Effector memory CD8-positive, alpha-beta T cell (primary cell): ENCODE measurements at regions not wholly inside any gene's neighbourhood (a gene's known extent, or its start where the extent isn't known, plus 50 kb on each side); places are given as distances from the start of the nearest gene placed in this dataset.
A peak's percentile ranks its signal among the peaks of the same experiment; 100 is the strongest.

ENCODE experiments used
- ATAC-seq: fragments of 150-1000 bp; cut with Tn5 transposase; replicated peaks from 2 replicates; pipeline ENCODE4 v1.10.0; 2021; ENCODE audit warnings: mild to moderate bottlenecking, moderate library complexity
- DNase-seq, 3 experiments: peaks; one replicate each; pipeline ENCODE4 v3.0.0; 2021
- H3K27ac Mint-ChIP-seq, 2 donors: one replicate each; pipeline ENCODE4 v1.8.0; 2022; ENCODE audit warnings: mild to moderate bottlenecking in 2 of 2, mixed read lengths in 2 of 2, moderate library complexity in 2 of 2
- H3K27me3 Mint-ChIP-seq, 2 donors: one replicate each; pipeline ENCODE4 v1.8.0; 2022; ENCODE audit warnings: mixed read lengths in 2 of 2
- H3K36me3 Mint-ChIP-seq: one replicate; pipeline ENCODE4 v1.8.0; 2022; ENCODE audit warnings: mild to moderate bottlenecking, moderate library complexity, mixed read lengths; ENCODE audit not compliant: insufficient read depth
- H3K4me1 Mint-ChIP-seq, 2 donors: one replicate each; pipeline ENCODE4 v1.8.0; 2022; ENCODE audit warnings: low read depth in 2 of 2, mixed read lengths in 2 of 2
- H3K4me3 Mint-ChIP-seq, 2 donors: one replicate each; pipeline ENCODE4 v1.8.0; 2022; ENCODE audit warnings: mild to moderate bottlenecking in 2 of 2, mixed read lengths in 2 of 2, moderate library complexity in 2 of 2
- H3K9me3 Mint-ChIP-seq, 2 donors: one replicate each; pipeline ENCODE4 v1.8.0; 2022; ENCODE audit warnings: mixed read lengths in 2 of 2

DNA sequence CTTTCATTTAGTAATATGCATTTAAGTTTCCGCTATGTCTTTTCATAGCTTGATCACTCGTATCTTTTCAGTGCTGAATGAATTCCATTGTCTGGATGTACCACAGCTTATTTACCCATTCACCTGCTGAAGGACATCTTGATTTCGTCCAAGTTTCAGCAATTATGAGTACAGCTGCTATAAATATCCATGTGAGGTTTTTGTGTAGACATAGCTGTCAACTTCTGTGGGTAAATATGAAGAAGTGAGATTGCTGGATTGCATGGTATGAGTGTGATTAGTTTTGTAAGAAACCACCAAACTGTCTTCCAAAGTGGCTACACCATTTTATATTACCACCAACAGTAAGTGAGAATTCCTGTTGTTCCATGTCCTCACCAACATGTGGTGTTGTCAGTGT is 79.2 kb upstream of the STMND1 start:
- peaks cover 0 to 2% of the 10 kb centered on the region in 2 donors for H3K4me1 Mint-ChIP-seq
- H3K36me3 Mint-ChIP-seq: no peaks in the 10 kb centered on the region
- H3K4me3 Mint-ChIP-seq: no peak overlapping the region
- ATAC-seq (no peak), DNase-seq (no peak)
- H3K27me3 Mint-ChIP-seq: peaks cover 5 to 7% of the 10 kb centered on the region in 2 donors
- H3K27ac Mint-ChIP-seq: no peak overlapping the region
- peaks cover 1 to 8% of the 10 kb centered on the region in 2 donors for H3K9me3 Mint-ChIP-seq

GRCh38 chr6:17021539-17021889 is 80.3 kb upstream of the STMND1 start:
- DNase-seq (no peak), ATAC-seq (no peak)
- Mint-ChIP-seq H3K9me3 (peaks cover 1 to 8% of the 10 kb centered on the region in 2 donors), H3K27me3 (peaks cover 7 to 16% of the 10 kb centered on the region in 2 donors), H3K4me3 (no peak overlapping the region), H3K4me1 (peaks cover 3% of the 10 kb centered on the region in 2 donors), H3K27ac (no peak overlapping the region), H3K36me3 (no peaks in the 10 kb centered on the region)

GRCh38 chr6:17020889-17021538 is 80.8 kb upstream of the STMND1 start:
- H3K9me3 Mint-ChIP-seq: peaks cover 1 to 8% of the 10 kb centered on the region in 2 donors
- ATAC-seq: no peak
- H3K27ac Mint-ChIP-seq: no peak overlapping the region
- H3K36me3 Mint-ChIP-seq: no peaks in the 10 kb centered on the region
- peaks cover 3 to 6% of the 10 kb centered on the region in 2 donors for H3K4me1 Mint-ChIP-seq
- H3K27me3 Mint-ChIP-seq: peaks cover 7 to 16% of the 10 kb centered on the region in 2 donors
- H3K4me3 Mint-ChIP-seq: no peak overlapping the region
- DNase-seq: no peak

DNA sequence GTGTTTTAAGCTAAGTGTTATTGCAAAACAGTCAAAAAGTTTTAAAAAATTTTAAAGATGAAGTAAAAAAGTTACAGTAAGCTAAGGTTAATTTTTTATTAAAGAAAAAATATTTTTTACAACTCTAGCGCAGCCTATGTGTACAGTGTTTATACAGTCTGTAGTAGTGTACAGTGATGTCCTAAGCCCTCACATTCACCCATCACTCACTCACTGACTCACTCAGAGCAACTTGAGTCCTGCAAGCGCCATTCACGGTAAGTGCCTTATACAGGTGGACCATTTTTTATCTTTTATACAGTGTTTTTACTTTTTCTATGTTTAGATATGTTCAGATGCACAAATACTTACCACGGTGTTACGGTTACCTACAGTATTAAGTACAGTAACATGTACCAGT is 83.4 kb upstream of the STMND1 start:
- H3K9me3 Mint-ChIP-seq: no peaks in the 10 kb centered on the region
- no peak overlapping the region for H3K4me3 Mint-ChIP-seq
- H3K36me3 Mint-ChIP-seq: peaks cover 7% of the 10 kb centered on the region
- no peak for ATAC-seq
- no peak for DNase-seq
- H3K27me3 Mint-ChIP-seq: peaks cover 7 to 16% of the 10 kb centered on the region in 2 donors
- no peak overlapping the region for H3K27ac Mint-ChIP-seq
- peaks cover 10 to 17% of the 10 kb centered on the region in 2 donors for H3K4me1 Mint-ChIP-seq

DNA sequence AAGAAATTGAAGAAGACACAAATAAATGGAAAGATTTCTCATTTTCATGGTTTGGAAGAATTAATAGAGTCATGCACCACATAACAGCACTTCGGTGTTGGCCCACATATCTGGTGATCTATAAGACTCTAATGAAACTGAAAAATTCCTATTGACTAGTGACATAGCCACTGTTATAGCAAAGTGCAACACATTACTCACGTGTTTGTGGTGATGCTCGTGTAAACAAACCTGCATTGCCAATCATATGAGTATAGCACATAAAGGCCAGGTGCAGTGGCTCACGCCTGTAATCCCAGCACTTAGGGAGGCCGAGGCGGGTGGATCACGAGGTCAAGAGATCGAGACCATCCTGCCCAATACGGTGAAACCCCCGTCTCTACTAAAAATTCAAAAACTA is 84.4 kb upstream of the STMND1 start:
- H3K36me3 Mint-ChIP-seq: peaks cover 7% of the 10 kb centered on the region
- no peak overlapping the region for H3K4me3 Mint-ChIP-seq
- no peaks in the 10 kb centered on the region for H3K9me3 Mint-ChIP-seq
- peaks cover 5 to 16% of the 10 kb centered on the region in 2 donors for H3K27me3 Mint-ChIP-seq
- H3K4me1 Mint-ChIP-seq: peaks cover 10 to 17% of the 10 kb centered on the region in 2 donors
- ATAC-seq (no peak), DNase-seq (no peak)
- no peak overlapping the region for H3K27ac Mint-ChIP-seq

GRCh38 chr6:17015551-17016381 is 86.1 kb upstream of the STMND1 start:
- Mint-ChIP-seq H3K4me1 (peaks cover 10 to 17% of the 10 kb centered on the region in 2 donors), H3K27ac (peak overlapping the region; percentile 70), H3K27me3 (peaks cover 0 to 15% of the 10 kb centered on the region in 2 donors), H3K9me3 (no peaks in the 10 kb centered on the region), H3K36me3 (peaks cover 7% of the 10 kb centered on the region), H3K4me3 (peak overlapping the region; percentile 76 to 80)
- peak; percentile 67 for ATAC-seq
- peak; percentile 31 to 42 (median 33) for DNase-seq

DNA sequence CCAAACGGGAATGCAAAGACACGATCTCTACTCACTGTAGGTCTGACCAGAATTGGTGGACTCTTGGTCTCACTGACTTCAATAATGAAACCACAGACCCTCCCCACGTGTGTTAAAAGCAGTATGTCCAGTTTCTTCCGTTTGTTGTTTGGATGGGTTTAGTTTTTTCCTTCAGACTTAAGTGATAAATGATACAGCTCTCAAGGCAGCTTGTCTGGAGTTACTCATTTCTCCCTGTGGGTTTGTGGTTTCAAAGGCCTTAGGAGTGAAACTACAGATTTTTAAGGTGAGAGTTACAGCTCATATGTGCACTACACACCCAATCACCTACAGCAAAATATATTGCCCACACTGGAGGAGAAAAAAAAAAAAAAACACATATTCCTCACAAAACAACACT is 86.7 kb upstream of the STMND1 start:
- Mint-ChIP-seq H3K4me1 (peaks cover 8 to 17% of the 10 kb centered on the region in 2 donors), H3K9me3 (no peaks in the 10 kb centered on the region), H3K27ac (peak overlapping the region; percentile 70), H3K4me3 (peak overlapping the region; percentile 76 to 80), H3K36me3 (peaks cover 7% of the 10 kb centered on the region), H3K27me3 (peaks cover 0 to 10% of the 10 kb centered on the region in 2 donors)
- DNase-seq (peak in 1 of 3 experiments; percentile 0), ATAC-seq (peak; percentile 77)

DNA sequence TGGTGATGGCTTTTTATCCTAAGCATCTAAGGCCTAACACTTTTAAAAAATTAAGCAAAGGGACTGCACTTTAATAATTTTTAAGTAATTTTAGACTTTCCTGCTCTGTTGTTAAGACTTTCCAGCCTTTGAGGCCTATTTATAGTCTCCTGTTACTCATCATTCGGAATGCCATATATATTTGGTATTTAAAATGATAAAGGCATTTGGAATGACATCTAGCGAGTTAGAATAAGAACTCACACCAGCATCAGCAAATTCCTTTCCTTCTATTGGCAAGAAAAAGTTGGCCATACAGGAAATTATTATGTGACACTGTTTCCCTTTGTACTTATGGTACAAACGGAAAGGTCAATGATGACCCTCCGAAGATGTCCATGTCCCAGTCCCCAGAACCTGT is 88.1 kb upstream of the STMND1 start:
- ATAC-seq (no peak), DNase-seq (no peak)
- H3K4me1 Mint-ChIP-seq: peaks cover 8 to 17% of the 10 kb centered on the region in 2 donors
- peaks cover 5 to 10% of the 10 kb centered on the region in 2 donors for H3K27me3 Mint-ChIP-seq
- no peaks in the 10 kb centered on the region for H3K9me3 Mint-ChIP-seq
- H3K36me3 Mint-ChIP-seq: peaks cover 7% of the 10 kb centered on the region
- no peak overlapping the region for H3K4me3 Mint-ChIP-seq
- H3K27ac Mint-ChIP-seq: no peak overlapping the region

DNA sequence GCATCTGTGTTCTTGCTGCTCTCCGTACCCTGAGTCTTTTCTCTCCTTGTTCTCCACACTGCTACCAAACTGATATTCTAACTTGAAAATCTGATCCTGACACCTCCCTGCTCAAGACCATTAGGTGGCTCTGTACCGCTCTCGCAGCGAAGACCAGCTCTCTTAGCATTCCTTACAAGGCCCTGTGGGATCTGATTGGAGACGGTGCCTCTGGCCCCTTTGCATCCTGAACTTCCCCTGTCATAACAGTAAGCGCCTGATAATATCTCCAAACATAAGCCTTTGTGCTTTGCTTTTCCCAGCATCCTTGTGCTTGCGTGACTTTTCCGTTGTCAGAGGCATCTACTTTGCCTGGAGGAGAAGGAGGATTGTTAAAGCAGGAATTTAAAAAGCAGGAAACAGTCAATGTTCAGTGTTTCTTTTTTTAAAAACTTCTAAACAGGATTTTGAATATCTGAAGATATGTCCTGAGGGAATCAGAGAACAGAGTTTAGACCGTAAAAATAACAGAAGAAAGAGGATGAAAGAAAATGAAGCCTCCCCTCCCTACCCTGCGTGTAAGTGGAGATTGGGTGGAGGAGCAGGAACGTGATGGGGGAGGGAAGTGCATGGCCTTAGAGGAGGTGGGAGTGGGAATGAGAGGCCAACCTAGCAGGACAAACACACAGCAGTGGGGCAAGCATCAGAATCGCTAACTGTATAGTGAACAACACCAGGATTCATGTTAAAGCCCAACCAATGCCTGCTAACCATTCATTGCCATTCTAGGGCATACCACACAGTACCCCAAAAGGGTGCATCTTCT is 89.2 kb upstream of the STMND1 start:
- H3K4me1 Mint-ChIP-seq: peaks cover 8 to 17% of the 10 kb centered on the region in 2 donors
- peaks cover 7% of the 10 kb centered on the region for H3K36me3 Mint-ChIP-seq
- peaks cover 15 to 17% of the 10 kb centered on the region in 2 donors for H3K27me3 Mint-ChIP-seq
- H3K9me3 Mint-ChIP-seq: peaks cover 4 to 6% of the 10 kb centered on the region in 2 donors
- ATAC-seq (no peak), DNase-seq (no peak)
- no peak overlapping the region for H3K27ac Mint-ChIP-seq
- H3K4me3 Mint-ChIP-seq: no peak overlapping the region

- no peak overlapping the region for H3K27ac Mint-ChIP-seq
- DNase-seq: no peak
- H3K4me3 Mint-ChIP-seq: no peak overlapping the region
- no peak for ATAC-seq
- peaks cover 7% of the 10 kb centered on the region for H3K36me3 Mint-ChIP-seq
- peaks cover 14 to 18% of the 10 kb centered on the region in 2 donors for H3K27me3 Mint-ChIP-seq
- peaks cover 5 to 8% of the 10 kb centered on the region in 2 donors for H3K9me3 Mint-ChIP-seq
- H3K4me1 Mint-ChIP-seq: peaks cover 8 to 17% of the 10 kb centered on the region in 2 donors
These were observed 89.9 kb upstream of the STMND1 start for GRCh38 chr6:17011985-17012384.

- no peaks in the 10 kb centered on the region for H3K4me1 Mint-ChIP-seq
- H3K27me3 Mint-ChIP-seq: peaks cover 31 to 45% of the 10 kb centered on the region in 2 donors
- H3K4me3 Mint-ChIP-seq: no peak overlapping the region
- H3K27ac Mint-ChIP-seq: no peak overlapping the region
- H3K36me3 Mint-ChIP-seq: no peaks in the 10 kb centered on the region
- peaks cover 5 to 8% of the 10 kb centered on the region in 2 donors for H3K9me3 Mint-ChIP-seq
- no peak for DNase-seq
- no peak for ATAC-seq
These were observed 94.1 kb upstream of the STMND1 start for GRCh38 chr6:17007749-17008148.

DNA sequence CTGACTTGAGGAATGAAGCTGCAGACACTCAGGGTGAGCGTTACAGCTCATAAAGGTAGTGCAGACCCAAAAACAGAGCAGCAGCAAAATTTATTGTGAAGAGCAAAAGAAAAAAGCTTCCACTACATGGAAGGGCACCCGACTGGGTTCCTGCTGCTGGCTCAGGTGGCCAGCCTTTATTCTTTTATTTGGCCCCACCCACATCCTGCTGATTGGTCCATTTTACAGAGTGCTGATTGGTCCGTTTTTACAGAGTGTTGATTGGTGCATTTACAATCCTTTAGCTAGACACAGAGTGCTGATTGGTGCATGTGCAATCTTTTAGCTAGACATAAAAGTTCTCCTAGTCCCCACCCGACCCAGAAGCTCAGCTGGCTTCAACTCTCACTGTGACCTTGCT is 95.3 kb upstream of the STMND1 start:
- H3K4me3 Mint-ChIP-seq: no peak overlapping the region
- H3K4me1 Mint-ChIP-seq: no peaks in the 10 kb centered on the region
- peaks cover 5 to 8% of the 10 kb centered on the region in 2 donors for H3K9me3 Mint-ChIP-seq
- H3K27ac Mint-ChIP-seq: no peak overlapping the region
- ATAC-seq: no peak
- DNase-seq: no peak
- H3K27me3 Mint-ChIP-seq: peaks cover 43 to 57% of the 10 kb centered on the region in 2 donors
- no peaks in the 10 kb centered on the region for H3K36me3 Mint-ChIP-seq

GRCh38 chr6:17004269-17004668 is 97.6 kb upstream of the STMND1 start:
- Mint-ChIP-seq H3K4me1 (no peaks in the 10 kb centered on the region), H3K4me3 (no peak overlapping the region), H3K27me3 (peaks cover 57 to 72% of the 10 kb centered on the region in 2 donors), H3K9me3 (peaks cover 5 to 8% of the 10 kb centered on the region in 2 donors), H3K27ac (no peak overlapping the region), H3K36me3 (no peaks in the 10 kb centered on the region)
- no peak for ATAC-seq
- DNase-seq: no peak
